ENCODE measurements at regions not wholly inside any gene's neighbourhood (a gene's known extent, or its start where the extent isn't known, plus 50 kb on each side); places are given as distances from the start of the nearest gene placed in this dataset.

GRCh38 chr10:29021591-29021990 is 267.3 kb upstream of the LYZL1 start:
- H3K9me3 ChIP-seq = no peaks in the 10 kb centered on the region
- 64% methylated on average over 3 of the region's 3 CpGs for WGBS
- H3K36me3 ChIP-seq = no peaks in the 10 kb centered on the region
- no peaks in the 10 kb centered on the region for H3K27me3 ChIP-seq
- no peak overlapping the region for H3K4me3 ChIP-seq
- DNase-seq (ENCODE audit: low spot score in 2 of 2) = no peak
- H3K27ac ChIP-seq = no peak overlapping the region
- TF ChIP-seq CTCF (IDR thresholded peaks at IDR 0.05) = no peak
- no peak for TF ChIP-seq POLR2AphosphoS5 (IDR thresholded peaks at IDR 0.05)
- TF ChIP-seq EP300 (IDR thresholded peaks at IDR 0.05) = no peak
- TF ChIP-seq POLR2A (IDR thresholded peaks at IDR 0.05) = no peak
- H3K4me1 ChIP-seq = no peaks in the 10 kb centered on the region

- H3K4me1 ChIP-seq = no peaks in the 10 kb centered on the region
- DNase-seq (ENCODE audit: low spot score in 2 of 2) = no peak
These were observed 266.4 kb upstream of the LYZL1 start for GRCh38 chr10:29022513-29022912.

GRCh38 chr10:29023678-29024077 is 265.2 kb upstream of the LYZL1 start:
- Histone ChIP-seq H3K4me1 (no peaks in the 10 kb centered on the region), H3K9me3 (no peaks in the 10 kb centered on the region), H3K36me3 (no peaks in the 10 kb centered on the region)

More at GRCh38 chr10:29022513-29022912, 266.4 kb upstream of the LYZL1 start:
- TF ChIP-seq CTCF (IDR thresholded peaks at IDR 0.05) (no peak), POLR2AphosphoS5 (IDR thresholded peaks at IDR 0.05) (no peak)
- Histone ChIP-seq H3K36me3 (no peaks in the 10 kb centered on the region), H3K27me3 (no peaks in the 10 kb centered on the region), H3K4me3 (no peak overlapping the region), H3K27ac (no peak overlapping the region), H3K9me3 (no peaks in the 10 kb centered on the region)
- WGBS = 84% methylated on average over 9 of the region's 9 CpGs

GRCh38 chr10:29026065-29026797 is 262.6 kb upstream of the LYZL1 start:
- H3K9me3 ChIP-seq = no peaks in the 10 kb centered on the region
- no peak for DNase-seq (ENCODE audit: low spot score in 2 of 2)
- WGBS = 83% methylated on average over 10 of the region's 10 CpGs
- H3K27me3 ChIP-seq = no peaks in the 10 kb centered on the region
- no peaks in the 10 kb centered on the region for H3K36me3 ChIP-seq
- no peak overlapping the region for H3K4me3 ChIP-seq
- H3K4me1 ChIP-seq = no peaks in the 10 kb centered on the region
- TF ChIP-seq POLR2A (IDR thresholded peaks at IDR 0.05) (no peak), EP300 (IDR thresholded peaks at IDR 0.05) (no peak), CTCF (IDR thresholded peaks at IDR 0.05) (no peak), POLR2AphosphoS5 (IDR thresholded peaks at IDR 0.05) (no peak)
- H3K27ac ChIP-seq = no peak overlapping the region

More at GRCh38 chr10:29023678-29024077, 265.2 kb upstream of the LYZL1 start:
- no peak overlapping the region for H3K27ac ChIP-seq
- H3K27me3 ChIP-seq = no peaks in the 10 kb centered on the region
- no peak for DNase-seq (ENCODE audit: low spot score in 2 of 2)
- no peak overlapping the region for H3K4me3 ChIP-seq
- WGBS = 93% methylated on average over 5 of the region's 5 CpGs
- TF ChIP-seq POLR2A (IDR thresholded peaks at IDR 0.05) (no peak), POLR2AphosphoS5 (IDR thresholded peaks at IDR 0.05) (no peak), EP300 (IDR thresholded peaks at IDR 0.05) (no peak), CTCF (IDR thresholded peaks at IDR 0.05) (no peak)

GRCh38 chr10:29026802-29027580 is 261.9 kb upstream of the LYZL1 start:
- Histone ChIP-seq H3K27me3 (no peaks in the 10 kb centered on the region), H3K4me1 (no peaks in the 10 kb centered on the region), H3K9me3 (no peaks in the 10 kb centered on the region), H3K36me3 (no peaks in the 10 kb centered on the region), H3K27ac (no peak overlapping the region), H3K4me3 (no peak overlapping the region)
- TF ChIP-seq EP300 (IDR thresholded peaks at IDR 0.05) (no peak), POLR2AphosphoS5 (IDR thresholded peaks at IDR 0.05) (no peak), CTCF (IDR thresholded peaks at IDR 0.05) (no peak), POLR2A (IDR thresholded peaks at IDR 0.05) (no peak)
- WGBS = 74% methylated on average over 5 of the region's 5 CpGs
- no peak for DNase-seq (ENCODE audit: low spot score in 2 of 2)
